ENCODE measurements at regions not wholly inside any gene's neighbourhood (a gene's known extent, or its start where the extent isn't known, plus 50 kb on each side); places are given as distances from the start of the nearest gene placed in this dataset.
"Not testable (repeated sequence)": the region's sequence is repeated elsewhere in the genome, so short reads cannot be mapped to it uniquely, and the experiment has no call there.

DNA sequence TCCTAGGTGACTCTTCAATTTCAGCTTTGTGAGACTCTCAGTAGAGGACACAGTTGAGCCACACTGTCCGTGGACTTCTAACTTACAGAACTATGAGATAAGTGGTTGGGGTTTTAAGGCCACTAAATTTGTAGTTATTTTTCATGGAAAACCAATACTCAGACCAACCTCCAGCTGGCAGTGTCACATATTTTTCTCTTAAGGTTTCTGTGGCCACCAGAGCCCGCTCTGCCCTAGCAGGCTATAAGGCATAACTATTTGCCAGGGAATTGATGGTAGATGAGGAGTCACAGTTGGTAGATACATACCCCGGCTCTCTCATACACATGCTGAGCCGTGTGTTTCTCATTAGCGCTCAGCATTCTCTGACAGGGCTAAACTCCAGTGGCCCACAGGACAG lies 336.8 kb upstream of the MON1B start:
- no peaks in the 10 kb centered on the region for H3K27me3 ChIP-seq (ENCODE audit: control insufficient read depth in 1 of 2, insufficient read depth in 2 of 2, low read length in 1 of 2)
- 82% methylated on average over 5 of the region's 5 CpGs for WGBS, 2 donors
- no peak for DNase-seq
- H3K4me1 ChIP-seq (ENCODE audit: control insufficient read depth in 1 of 2, insufficient read depth in 2 of 2, low read length in 2 of 2), result no peaks in the 10 kb centered on the region
- no peak overlapping the region for H3K27ac ChIP-seq (ENCODE audit: low read depth in 1 of 2, low read length in 2 of 2)
- H3K9me3 ChIP-seq (ENCODE audit: control insufficient read depth, low read length), result no peaks in the 10 kb centered on the region
- intact Hi-C loops (cut with DNase I), result no loop called here
- H3K36me3 ChIP-seq (ENCODE audit: control insufficient read depth in 1 of 2, insufficient read depth in 2 of 2, low read length in 1 of 2), result no peaks in the 10 kb centered on the region
- ATAC-seq (ENCODE audit: low FRiP score), result no peak
- H3K4me3 ChIP-seq (ENCODE audit: low read length in 2 of 2), result no peak overlapping the region

DNA sequence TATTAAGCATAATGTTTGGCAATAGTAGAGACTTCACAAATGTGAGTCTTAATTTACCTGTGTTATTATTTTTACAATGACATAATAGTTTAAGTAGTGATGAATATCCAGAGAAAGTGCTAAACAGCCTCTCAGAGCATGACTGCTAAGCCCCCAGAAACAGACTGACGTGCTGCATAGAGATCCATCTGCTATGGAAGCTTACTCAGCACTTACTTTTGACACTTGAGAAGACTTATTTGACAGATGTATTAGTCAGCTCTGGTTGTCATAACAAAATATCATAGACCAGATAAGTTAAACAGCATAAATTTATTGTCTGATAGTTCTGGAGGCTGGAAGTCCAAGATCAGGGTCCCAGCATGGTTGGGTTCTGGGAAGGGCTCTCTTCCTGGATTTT lies 334.9 kb upstream of the MON1B start:
- H3K4me3 ChIP-seq (ENCODE audit: low read length in 2 of 2), result no peak overlapping the region
- WGBS, 2 donors, result 19 to 51% methylated on average over 1 of the region's 1 CpG
- H3K27ac ChIP-seq (ENCODE audit: low read depth in 1 of 2, low read length in 2 of 2), result no peak overlapping the region
- ATAC-seq (ENCODE audit: low FRiP score) (no peak), DNase-seq (no peak)
- no peaks in the 10 kb centered on the region for H3K27me3 ChIP-seq (ENCODE audit: control insufficient read depth in 1 of 2, insufficient read depth in 2 of 2, low read length in 1 of 2)
- no peaks in the 10 kb centered on the region for H3K4me1 ChIP-seq (ENCODE audit: control insufficient read depth in 1 of 2, insufficient read depth in 2 of 2, low read length in 2 of 2)
- no peaks in the 10 kb centered on the region for H3K36me3 ChIP-seq (ENCODE audit: control insufficient read depth in 1 of 2, insufficient read depth in 2 of 2, low read length in 1 of 2)
- no peaks in the 10 kb centered on the region for H3K9me3 ChIP-seq (ENCODE audit: control insufficient read depth, low read length)
- intact Hi-C loops (cut with DNase I), result no loop called here

DNA sequence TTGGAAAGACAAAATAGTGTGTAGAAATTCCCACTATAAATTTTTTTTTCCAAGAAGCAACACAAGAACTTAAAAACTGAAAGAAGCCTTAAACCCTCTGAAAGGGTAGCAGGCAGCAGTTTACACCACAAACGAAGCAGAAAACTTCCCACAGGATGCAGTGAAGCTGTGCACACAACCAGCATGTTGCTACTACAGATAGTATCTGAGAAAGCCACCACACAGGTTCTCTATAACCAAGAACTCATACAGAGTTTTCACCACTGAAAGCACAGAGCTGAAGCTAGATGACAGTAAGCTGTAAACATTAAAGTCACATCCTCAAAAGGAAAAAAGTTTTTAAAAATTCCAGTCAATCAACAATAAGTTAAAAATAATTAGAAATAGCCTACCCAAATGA lies 333.6 kb upstream of the MON1B start:
- Histone ChIP-seq H3K4me3 (ENCODE audit: low read length in 2 of 2) (no peak overlapping the region), H3K36me3 (ENCODE audit: control insufficient read depth in 1 of 2, insufficient read depth in 2 of 2, low read length in 1 of 2) (no peaks in the 10 kb centered on the region), H3K9me3 (ENCODE audit: control insufficient read depth, low read length) (no peaks in the 10 kb centered on the region), H3K27ac (ENCODE audit: low read depth in 1 of 2, low read length in 2 of 2) (no peak overlapping the region), H3K4me1 (ENCODE audit: control insufficient read depth in 1 of 2, insufficient read depth in 2 of 2, low read length in 2 of 2) (no peaks in the 10 kb centered on the region), H3K27me3 (ENCODE audit: control insufficient read depth in 1 of 2, insufficient read depth in 2 of 2, low read length in 1 of 2) (no peaks in the 10 kb centered on the region)
- ATAC-seq (ENCODE audit: low FRiP score), result no peak
- 32 to 44% methylated on average over 1 of the region's 1 CpG for WGBS, 2 donors
- DNase-seq, result no peak
- intact Hi-C loops (cut with DNase I), result no loop called here

DNA sequence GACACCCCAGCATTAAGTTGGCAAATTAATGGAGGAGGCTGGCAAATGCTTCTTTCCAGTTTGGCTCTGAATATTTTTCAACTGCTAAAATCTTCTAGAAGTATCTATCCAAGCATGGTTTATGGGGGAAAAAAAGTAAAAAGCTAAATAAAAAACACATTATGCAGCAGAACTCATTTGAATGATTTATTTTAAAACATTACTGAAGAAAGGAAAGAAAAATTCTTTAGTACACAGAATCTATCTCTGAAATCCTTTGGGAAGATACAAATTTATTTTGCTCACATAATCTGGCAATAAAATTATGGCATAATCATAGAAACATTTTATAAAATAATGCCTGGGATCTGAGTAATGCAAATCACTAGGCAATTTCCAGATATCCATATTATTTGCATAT lies 328.1 kb upstream of the MON1B start:
- no peak for ATAC-seq (ENCODE audit: low FRiP score)
- Histone ChIP-seq H3K9me3 (ENCODE audit: control insufficient read depth, low read length) (no peaks in the 10 kb centered on the region), H3K27ac (ENCODE audit: low read depth in 1 of 2, low read length in 2 of 2) (no peak overlapping the region), H3K27me3 (ENCODE audit: control insufficient read depth in 1 of 2, insufficient read depth in 2 of 2, low read length in 1 of 2) (no peaks in the 10 kb centered on the region), H3K4me3 (ENCODE audit: low read length in 2 of 2) (no peak overlapping the region), H3K36me3 (ENCODE audit: control insufficient read depth in 1 of 2, insufficient read depth in 2 of 2, low read length in 1 of 2) (no peaks in the 10 kb centered on the region), H3K4me1 (ENCODE audit: control insufficient read depth in 1 of 2, insufficient read depth in 2 of 2, low read length in 2 of 2) (no peaks in the 10 kb centered on the region)
- DNase-seq, result no peak
- intact Hi-C loops (cut with DNase I), result no loop called here

DNA sequence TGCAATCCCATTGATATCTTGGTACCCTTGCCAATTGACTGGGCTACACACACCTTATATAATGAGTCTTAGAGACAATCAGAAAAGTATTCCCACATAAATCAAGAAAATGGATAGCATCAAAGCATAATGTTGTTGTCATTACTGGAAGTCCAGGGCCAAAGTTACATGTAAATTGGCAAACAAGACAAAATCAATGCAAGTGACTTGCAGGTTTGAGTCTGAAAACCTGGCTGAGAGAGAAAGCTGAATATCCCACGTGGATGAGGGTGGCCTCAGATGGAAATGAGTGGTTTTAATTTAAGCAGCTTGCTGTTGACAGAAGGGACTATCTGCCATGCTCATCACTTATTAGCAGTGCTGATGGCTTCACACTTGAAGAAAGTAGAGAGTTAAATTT lies 324.0 kb upstream of the MON1B start:
- Histone ChIP-seq H3K27ac (ENCODE audit: low read depth in 1 of 2, low read length in 2 of 2) (no peak overlapping the region), H3K4me1 (ENCODE audit: control insufficient read depth in 1 of 2, insufficient read depth in 2 of 2, low read length in 2 of 2) (no peaks in the 10 kb centered on the region), H3K9me3 (ENCODE audit: control insufficient read depth, low read length) (no peaks in the 10 kb centered on the region), H3K4me3 (ENCODE audit: low read length in 2 of 2) (no peak overlapping the region), H3K27me3 (ENCODE audit: control insufficient read depth in 1 of 2, insufficient read depth in 2 of 2, low read length in 1 of 2) (no peaks in the 10 kb centered on the region), H3K36me3 (ENCODE audit: control insufficient read depth in 1 of 2, insufficient read depth in 2 of 2, low read length in 1 of 2) (no peaks in the 10 kb centered on the region)
- ATAC-seq (ENCODE audit: low FRiP score), result no peak
- 36 to 48% methylated on average over 1 of the region's 1 CpG for WGBS, 2 donors
- intact Hi-C loops (cut with DNase I), result no loop called here
- no peak for DNase-seq

DNA sequence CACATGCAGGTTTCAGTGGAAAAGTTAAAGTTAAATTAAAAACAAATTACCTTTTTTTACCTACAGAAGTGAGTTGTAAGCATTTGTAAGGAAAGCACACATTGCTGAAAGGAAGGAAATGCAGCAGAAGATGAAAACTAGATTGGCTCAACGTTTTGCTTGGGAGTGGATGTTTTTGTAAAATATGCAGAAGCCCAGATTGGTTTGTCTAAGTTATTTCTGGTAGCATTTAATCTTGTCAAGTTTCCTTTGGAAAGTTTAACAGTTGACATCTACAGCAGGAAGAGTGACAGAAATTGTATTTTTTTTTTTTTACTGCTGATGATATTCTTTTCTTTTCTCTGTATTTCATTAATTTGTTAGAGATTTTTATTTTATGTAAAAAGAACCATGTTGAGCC lies 315.1 kb upstream of the MON1B start:
- intact Hi-C loops (cut with DNase I), result no loop called here
- H3K36me3 ChIP-seq (ENCODE audit: control insufficient read depth in 1 of 2, insufficient read depth in 2 of 2, low read length in 1 of 2), result no peaks in the 10 kb centered on the region
- no peak overlapping the region for H3K4me3 ChIP-seq (ENCODE audit: low read length in 2 of 2)
- ATAC-seq (ENCODE audit: low FRiP score) (no peak), DNase-seq (no peak)
- H3K9me3 ChIP-seq (ENCODE audit: control insufficient read depth, low read length), result no peaks in the 10 kb centered on the region
- no peaks in the 10 kb centered on the region for H3K27me3 ChIP-seq (ENCODE audit: control insufficient read depth in 1 of 2, insufficient read depth in 2 of 2, low read length in 1 of 2)
- H3K27ac ChIP-seq (ENCODE audit: low read depth in 1 of 2, low read length in 2 of 2), result no peak overlapping the region
- no peaks in the 10 kb centered on the region for H3K4me1 ChIP-seq (ENCODE audit: control insufficient read depth in 1 of 2, insufficient read depth in 2 of 2, low read length in 2 of 2)
- 2 to 4% methylated on average over 1 of the region's 1 CpG for WGBS, 2 donors

DNA sequence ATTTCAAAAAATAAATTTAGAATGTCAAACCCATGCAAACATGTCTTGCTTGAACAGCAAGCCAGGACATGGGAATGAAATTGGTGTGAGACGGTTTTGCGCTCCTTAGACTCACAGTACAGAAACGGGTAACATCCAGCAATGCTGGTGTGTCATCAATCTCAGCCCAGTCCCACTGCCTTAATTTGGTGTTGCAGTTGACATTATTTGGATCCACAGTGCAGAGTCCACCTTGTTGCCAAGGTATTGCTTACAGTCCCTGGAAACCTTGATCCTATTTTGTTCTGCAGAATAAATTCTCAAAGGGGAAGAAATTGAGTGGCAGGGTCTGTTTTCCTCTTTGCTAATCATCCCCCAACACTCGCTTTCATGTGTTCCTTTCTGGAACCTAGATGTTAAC lies 311.6 kb upstream of the MON1B start:
- H3K9me3 ChIP-seq (ENCODE audit: control insufficient read depth, low read length), result no peaks in the 10 kb centered on the region
- no peaks in the 10 kb centered on the region for H3K36me3 ChIP-seq (ENCODE audit: control insufficient read depth in 1 of 2, insufficient read depth in 2 of 2, low read length in 1 of 2)
- intact Hi-C loops (cut with DNase I), result no loop called here
- ATAC-seq (ENCODE audit: low FRiP score) (no peak), DNase-seq (no peak)
- no peak overlapping the region for H3K27ac ChIP-seq (ENCODE audit: low read depth in 1 of 2, low read length in 2 of 2)
- 77 to 83% methylated on average over 4 of the region's 4 CpGs for WGBS, 2 donors
- no peaks in the 10 kb centered on the region for H3K4me1 ChIP-seq (ENCODE audit: control insufficient read depth in 1 of 2, insufficient read depth in 2 of 2, low read length in 2 of 2)
- no peaks in the 10 kb centered on the region for H3K27me3 ChIP-seq (ENCODE audit: control insufficient read depth in 1 of 2, insufficient read depth in 2 of 2, low read length in 1 of 2)
- no peak overlapping the region for H3K4me3 ChIP-seq (ENCODE audit: low read length in 2 of 2)

DNA sequence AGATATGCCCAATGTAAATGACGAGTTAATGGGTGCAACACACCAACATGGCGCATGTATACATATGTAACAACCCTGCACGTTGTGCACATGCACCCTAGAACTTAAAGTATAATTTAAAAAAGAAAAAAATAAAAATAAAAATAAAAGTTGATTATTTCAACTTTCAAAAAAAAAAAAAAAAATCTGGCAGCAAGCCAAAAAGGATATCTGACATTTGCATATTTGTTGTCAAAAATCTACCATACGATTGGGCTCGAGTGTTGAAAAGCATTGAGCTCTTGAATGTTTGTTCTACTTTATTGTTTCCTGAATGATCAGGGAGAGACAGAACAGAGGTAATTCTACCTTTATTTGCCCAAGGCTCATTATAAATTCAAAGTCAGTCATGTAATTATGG lies 310.5 kb upstream of the MON1B start:
- ATAC-seq (ENCODE audit: low FRiP score); H3K27me3 ChIP-seq (ENCODE audit: control insufficient read depth in 1 of 2, insufficient read depth in 2 of 2, low read length in 1 of 2); intact Hi-C loops (cut with DNase I); H3K4me3 ChIP-seq (ENCODE audit: low read length in 2 of 2); DNase-seq; H3K27ac ChIP-seq (ENCODE audit: low read depth in 1 of 2, low read length in 2 of 2); H3K9me3 ChIP-seq (ENCODE audit: control insufficient read depth, low read length); H3K36me3 ChIP-seq (ENCODE audit: control insufficient read depth in 1 of 2, insufficient read depth in 2 of 2, low read length in 1 of 2); H3K4me1 ChIP-seq (ENCODE audit: control insufficient read depth in 1 of 2, insufficient read depth in 2 of 2, low read length in 2 of 2): not testable (repeated sequence)
- 84 to 89% methylated on average over 5 of the region's 5 CpGs for WGBS, 2 donors

DNA sequence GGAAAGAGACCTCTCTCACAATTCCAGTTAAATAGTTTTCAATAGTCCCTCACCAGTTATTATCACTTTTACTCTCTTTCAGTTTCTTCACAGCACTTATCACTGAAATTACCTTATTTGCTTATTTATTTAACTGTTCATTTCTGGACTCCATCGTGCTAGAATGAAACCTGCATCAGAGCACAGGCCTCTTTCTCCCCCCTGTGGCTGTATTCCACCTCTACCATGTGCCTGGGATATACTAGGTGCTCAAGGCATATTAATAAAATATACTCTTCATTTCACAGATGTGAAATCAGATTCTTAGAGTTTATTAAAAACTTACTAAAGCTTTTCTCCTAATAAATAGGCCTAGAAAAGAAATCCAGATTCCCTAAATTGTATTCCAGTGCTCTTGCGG lies 308.9 kb upstream of the MON1B start:
- WGBS, 2 donors, result 67 to 76% methylated on average over 2 of the region's 2 CpGs
- H3K4me3 ChIP-seq (ENCODE audit: low read length in 2 of 2), result no peak overlapping the region
- H3K27ac ChIP-seq (ENCODE audit: low read depth in 1 of 2, low read length in 2 of 2), result no peak overlapping the region
- no peaks in the 10 kb centered on the region for H3K27me3 ChIP-seq (ENCODE audit: control insufficient read depth in 1 of 2, insufficient read depth in 2 of 2, low read length in 1 of 2)
- no peaks in the 10 kb centered on the region for H3K4me1 ChIP-seq (ENCODE audit: control insufficient read depth in 1 of 2, insufficient read depth in 2 of 2, low read length in 2 of 2)
- ATAC-seq (ENCODE audit: low FRiP score) (no peak), DNase-seq (no peak)
- no peaks in the 10 kb centered on the region for H3K36me3 ChIP-seq (ENCODE audit: control insufficient read depth in 1 of 2, insufficient read depth in 2 of 2, low read length in 1 of 2)
- no peaks in the 10 kb centered on the region for H3K9me3 ChIP-seq (ENCODE audit: control insufficient read depth, low read length)
- intact Hi-C loops (cut with DNase I), result no loop called here

DNA sequence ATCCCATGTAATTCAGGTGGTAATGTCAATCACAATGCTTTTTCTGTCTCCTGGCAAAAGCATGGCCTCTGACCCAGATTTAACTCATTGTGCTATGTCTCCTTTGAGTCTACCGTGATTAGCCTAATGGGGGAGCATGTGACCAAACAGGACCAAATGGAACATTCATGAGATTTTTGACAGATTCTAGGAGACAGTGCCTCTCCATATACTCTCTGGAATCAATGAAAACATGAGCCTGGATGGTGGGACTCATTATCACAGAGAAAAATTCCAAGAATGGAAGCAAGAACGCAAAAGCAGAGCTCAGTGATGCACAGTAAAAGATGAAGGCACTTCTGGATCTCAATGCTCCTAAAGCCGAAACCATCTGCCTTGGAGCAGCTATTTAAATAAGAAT lies 307.9 kb upstream of the MON1B start:
- Histone ChIP-seq H3K27ac (ENCODE audit: low read depth in 1 of 2, low read length in 2 of 2) (no peak overlapping the region), H3K4me3 (ENCODE audit: low read length in 2 of 2) (no peak overlapping the region), H3K27me3 (ENCODE audit: control insufficient read depth in 1 of 2, insufficient read depth in 2 of 2, low read length in 1 of 2) (no peaks in the 10 kb centered on the region), H3K9me3 (ENCODE audit: control insufficient read depth, low read length) (no peaks in the 10 kb centered on the region), H3K36me3 (ENCODE audit: control insufficient read depth in 1 of 2, insufficient read depth in 2 of 2, low read length in 1 of 2) (no peaks in the 10 kb centered on the region), H3K4me1 (ENCODE audit: control insufficient read depth in 1 of 2, insufficient read depth in 2 of 2, low read length in 2 of 2) (no peaks in the 10 kb centered on the region)
- DNase-seq (no peak), ATAC-seq (ENCODE audit: low FRiP score) (no peak)
- intact Hi-C loops (cut with DNase I), result no loop called here
- 69 to 78% methylated on average over 3 of the region's 3 CpGs for WGBS, 2 donors

Data from aorta (tissue), 5 donors.